GM18498 (cell line): ENCODE measurements at regions not wholly inside any gene's neighbourhood (a gene's known extent, or its start where the extent isn't known, plus 50 kb on each side); places are given as distances from the start of the nearest gene placed in this dataset.
A peak's percentile ranks its signal among the peaks of the same experiment; 100 is the strongest.

Source experiments
- ATAC-seq: cut with Tn5 transposase; IDR thresholded peaks from one replicate; pipeline ENCODE4 v1.9.1; 2021; ENCODE audit warnings: mild to moderate bottlenecking, moderate library complexity; ENCODE audit not compliant: unreplicated experiment

GRCh38 chr2:196479350-196479749, 160.2 kb upstream of the CCDC150 start:
- no peak for ATAC-seq

DNA sequence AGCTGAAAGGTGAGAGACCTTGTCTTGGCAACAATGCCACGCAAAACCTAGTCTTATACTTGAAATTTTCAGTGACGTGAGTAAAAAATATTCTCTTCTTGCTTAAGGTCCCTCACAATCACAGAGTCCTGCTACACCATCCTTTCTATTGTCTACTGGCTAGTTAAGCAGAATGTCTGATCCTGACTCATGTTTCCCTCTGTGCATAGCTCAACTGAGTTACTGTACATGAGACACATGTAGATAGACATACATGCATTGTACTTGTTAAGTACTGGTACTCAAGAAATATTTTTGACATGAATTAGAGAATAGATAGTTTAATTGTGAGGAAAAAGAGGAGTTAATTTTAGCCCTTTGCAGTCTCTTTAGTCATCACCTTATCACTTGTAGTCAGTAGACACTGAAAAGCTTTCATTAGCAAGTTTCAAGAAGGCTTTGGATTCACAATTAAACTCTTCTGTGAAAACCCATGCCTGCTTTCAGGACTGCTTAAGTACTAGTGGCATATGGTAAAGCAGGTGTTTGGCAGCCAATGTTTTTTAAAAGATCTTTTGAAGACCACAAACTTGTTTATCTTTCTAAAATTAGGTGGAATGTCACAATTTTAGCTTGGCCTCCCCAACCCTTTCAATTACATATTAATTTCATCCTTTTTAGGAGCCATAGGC, 158.7 kb upstream of the CCDC150 start:
- ATAC-seq = no peak

- ATAC-seq = no peak
Measured at GRCh38 chr2:196481324-196481697, 158.2 kb upstream of the CCDC150 start.

GRCh38 chr2:196482119-196483065, 157.1 kb upstream of the CCDC150 start:
- no peak for ATAC-seq

GRCh38 chr2:196486146-196486545, 153.4 kb upstream of the CCDC150 start:
- ATAC-seq = no peak

- no peak for ATAC-seq
Measured at GRCh38 chr2:196487417-196487816, 152.1 kb upstream of the CCDC150 start.

DNA sequence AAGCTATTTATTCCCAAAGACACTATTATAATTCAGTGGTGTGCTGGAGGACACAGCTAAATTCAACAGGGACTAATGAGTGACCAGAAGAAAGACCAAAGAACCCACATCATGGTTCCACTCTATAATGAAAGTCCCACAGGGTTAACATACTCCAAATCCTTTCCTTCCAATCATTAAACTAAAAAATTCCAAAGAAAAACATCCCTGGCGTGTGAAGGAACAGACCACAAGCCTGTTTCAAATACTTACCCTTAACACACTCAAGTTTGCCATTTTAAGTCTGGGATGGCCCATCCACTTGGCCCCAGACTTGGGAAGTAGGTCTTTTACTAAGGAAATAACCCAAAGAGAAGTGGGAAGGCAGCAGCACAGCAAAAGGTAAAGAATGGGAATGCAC, 150.1 kb upstream of the CCDC150 start:
- ATAC-seq = no peak

GRCh38 chr2:196492946-196493345, 146.6 kb upstream of the CCDC150 start:
- ATAC-seq = no peak

DNA sequence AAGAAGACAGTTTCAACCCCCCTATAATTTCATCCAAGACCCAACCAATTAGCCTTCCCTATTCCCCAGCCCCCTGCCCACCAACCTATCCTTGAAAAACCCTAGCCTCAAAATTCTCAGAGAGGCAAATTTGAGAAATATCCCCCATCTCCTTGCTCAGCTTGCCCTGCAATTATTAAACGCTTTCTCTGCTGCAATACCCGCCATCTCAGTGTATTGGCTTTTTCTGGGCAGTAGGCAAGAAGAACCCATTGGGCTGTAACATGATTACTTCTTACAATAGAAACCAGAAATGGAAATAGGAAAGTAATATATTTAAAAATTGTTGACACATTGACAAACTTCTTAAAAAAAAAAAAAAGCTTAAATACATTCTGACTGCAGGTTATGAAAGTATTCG, 140.6 kb upstream of the CCDC150 start:
- no peak for ATAC-seq

GRCh38 chr2:196499686-196500085, 139.8 kb upstream of the CCDC150 start:
- ATAC-seq = no peak

DNA sequence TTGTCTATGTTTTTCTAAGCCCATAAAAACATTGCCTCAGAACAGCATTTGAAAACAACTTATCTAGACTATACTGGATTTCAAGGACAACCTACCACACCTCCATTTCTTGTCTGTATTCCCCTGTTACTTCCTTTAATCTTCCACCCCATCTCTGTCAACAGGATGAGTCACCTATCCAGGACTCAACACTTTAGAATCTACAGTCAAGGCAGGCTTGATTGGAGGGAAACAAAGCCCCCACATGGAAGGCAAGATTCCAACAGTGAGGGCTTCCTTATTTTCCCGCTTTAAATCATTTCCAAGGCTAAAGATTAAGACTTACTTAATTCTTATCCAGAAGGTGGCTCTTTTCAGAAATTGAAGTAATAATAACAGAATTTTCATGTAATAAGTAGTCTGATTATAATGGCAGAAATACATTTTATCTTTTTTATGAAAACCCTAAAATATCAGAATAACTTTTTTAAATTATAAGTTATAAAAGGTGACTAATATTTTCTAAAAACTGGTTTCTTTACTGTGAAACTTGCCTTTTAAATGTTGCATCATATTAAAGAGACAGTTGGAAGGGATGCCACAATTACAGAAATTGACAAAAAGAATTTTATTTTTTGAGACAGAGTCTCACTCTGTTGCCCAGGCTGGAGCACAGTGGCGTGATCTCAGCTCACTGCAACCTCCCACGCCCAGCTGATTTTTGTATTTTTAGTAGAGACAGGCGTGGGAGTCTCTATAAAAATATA, 138.7 kb upstream of the CCDC150 start:
- ATAC-seq = no peak

DNA sequence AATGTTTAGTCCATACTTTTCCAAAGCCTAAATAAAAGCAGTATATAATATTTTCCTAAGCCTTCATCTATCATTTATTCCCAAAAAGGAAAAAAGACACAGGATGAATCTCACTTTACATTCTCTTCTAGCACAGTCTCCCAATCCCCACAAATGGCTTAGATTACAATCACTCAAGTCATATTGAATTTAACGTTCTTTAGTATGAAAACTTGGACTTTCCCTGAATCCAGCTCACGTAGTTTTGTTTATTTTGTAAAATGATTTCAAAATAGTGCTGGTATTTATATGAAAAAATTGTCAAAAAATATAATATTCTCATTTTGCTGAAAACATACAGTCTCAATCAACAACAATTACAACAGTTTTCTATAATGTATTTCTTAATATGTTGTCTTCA, 137.7 kb upstream of the CCDC150 start:
- ATAC-seq = no peak

GRCh38 chr2:196502386-196502785, 137.1 kb upstream of the CCDC150 start:
- ATAC-seq = no peak

DNA sequence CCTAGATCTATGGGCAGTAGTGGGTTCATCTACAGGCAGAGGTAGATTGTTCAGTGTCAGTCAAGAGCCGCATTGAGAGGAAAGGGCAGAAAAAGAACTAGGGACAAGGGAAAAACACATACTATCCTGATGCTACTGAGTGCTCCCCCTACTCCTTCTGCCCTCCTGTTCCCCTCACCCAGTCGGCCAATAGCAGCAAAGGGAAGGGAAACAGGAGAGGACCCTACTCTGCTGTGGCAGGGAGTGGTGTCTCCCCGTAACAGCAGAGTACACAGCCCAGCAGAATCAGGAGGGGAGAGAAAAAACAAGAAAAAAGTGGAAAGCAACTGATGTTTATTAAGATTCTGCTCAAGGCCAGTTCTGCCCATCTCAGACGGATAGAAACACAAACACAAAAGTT, 136.1 kb upstream of the CCDC150 start:
- no peak for ATAC-seq

DNA sequence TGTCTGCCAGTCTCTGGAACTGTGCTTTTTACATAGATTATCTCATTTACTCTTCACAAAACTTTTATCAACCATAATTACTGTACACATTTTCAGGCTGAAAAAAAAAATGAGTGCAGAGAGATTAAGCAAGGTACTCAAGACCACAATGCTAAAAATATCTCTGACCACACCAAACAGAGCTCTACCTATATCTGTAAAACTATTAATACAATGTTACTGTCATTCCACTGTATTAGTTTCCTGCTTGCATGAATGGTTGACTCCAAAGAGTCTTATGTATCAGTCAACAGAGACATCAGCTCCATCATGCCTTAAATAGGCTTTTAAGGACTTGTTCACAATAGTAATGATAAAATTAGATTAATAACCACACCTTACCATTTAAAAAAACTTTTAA, 134.7 kb upstream of the CCDC150 start:
- ATAC-seq = peak; percentile 72

- ATAC-seq = no peak
Measured at GRCh38 chr2:196510246-196510645, 129.3 kb upstream of the CCDC150 start.

GRCh38 chr2:196511258-196512168, 128.0 kb upstream of the CCDC150 start:
- ATAC-seq = no peak

GRCh38 chr2:196513796-196514526, 125.6 kb upstream of the CCDC150 start:
- ATAC-seq = no peak

- no peak for ATAC-seq
Measured at GRCh38 chr2:196514641-196515040, 124.9 kb upstream of the CCDC150 start.

GRCh38 chr2:196515051-196515450, 124.5 kb upstream of the CCDC150 start:
- ATAC-seq = no peak
